Fibroblast of lung (primary cell): ENCODE measurements at regions not wholly inside any gene's neighbourhood (a gene's known extent, or its start where the extent isn't known, plus 50 kb on each side); places are given as distances from the start of the nearest gene placed in this dataset.

ENCODE experiments used
- DNase-seq, 2 donors: peaks; one replicate each; pipeline versions ENCODE4 v3.0.0 to v3.0.0-alpha.2; 2010; ENCODE audit warnings: low read depth in 2 of 2
- H2AFZ ChIP-seq: 2 replicates; pipeline ENCODE4 v1.5.1; 2012; ENCODE audit warnings: low read length, control low read depth, inconsistent platforms
- H3K27ac ChIP-seq: 2 replicates; pipeline ENCODE4 v1.5.1; 2011; ENCODE audit warnings: low read length, control low read depth; ENCODE audit not compliant: insufficient read depth
- H3K27me3 ChIP-seq: 2 replicates; pipeline ENCODE4 v1.5.1; 2011; ENCODE audit warnings: mild to moderate bottlenecking, low read length; ENCODE audit not compliant: control insufficient read depth, insufficient read depth
- H3K36me3 ChIP-seq: 2 replicates; pipeline ENCODE4 v1.5.1; 2011; ENCODE audit warnings: low read length; ENCODE audit not compliant: control insufficient read depth, insufficient read depth
- H3K4me1 ChIP-seq: 2 replicates; pipeline ENCODE4 v1.5.1; 2011; ENCODE audit warnings: low read length; ENCODE audit not compliant: control insufficient read depth, insufficient read depth; ENCODE audit errors: extremely low read depth
- H3K4me2 ChIP-seq: 2 replicates; pipeline ENCODE4 v1.5.1; 2011; ENCODE audit warnings: low read length, control low read depth; ENCODE audit not compliant: insufficient read depth; ENCODE audit errors: extremely low read depth
- H3K4me3 ChIP-seq, 4 experiments: fragments of 200-600 bp in 1 of 4; sonication (generic) in 1 of 4; replicated peaks in 1 of 4; 2 replicates each; pipeline ENCODE4 v1.5.1; 2011 to 2016; ENCODE audit warnings: low read length in 4 of 4, low read depth in 3 of 4, mild to moderate bottlenecking in 3 of 4, control low read depth in 2 of 4, inconsistent platforms in 1 of 4, mixed read lengths in 1 of 4; ENCODE audit not compliant: insufficient read depth in 1 of 4; ENCODE audit errors: control extremely low read depth in 1 of 4
- H3K79me2 ChIP-seq: 2 replicates; pipeline ENCODE4 v1.5.1; 2012; ENCODE audit warnings: mild to moderate bottlenecking, low read length, inconsistent platforms; ENCODE audit not compliant: control insufficient read depth, insufficient read depth
- H3K9ac ChIP-seq: 2 replicates; pipeline ENCODE4 v1.5.1; 2011; ENCODE audit warnings: mild to moderate bottlenecking, low read length, control low read depth; ENCODE audit not compliant: insufficient read depth
- H3K9me3 ChIP-seq: 2 replicates; pipeline ENCODE4 v1.5.1; 2012; ENCODE audit warnings: low read depth, low read length; ENCODE audit not compliant: control insufficient read depth, insufficient read depth
- H4K20me1 ChIP-seq: 2 replicates; pipeline ENCODE4 v1.5.1; 2011; ENCODE audit warnings: low read length; ENCODE audit not compliant: control insufficient read depth, insufficient read depth; ENCODE audit errors: extremely low read depth
- EZH2 ChIP-seq: IDR thresholded peaks from 2 replicates; pipeline ENCODE4 v1.5.1; 2012; ENCODE audit warnings: low read length, control low read depth, mild to moderate bottlenecking; ENCODE audit errors: missing control alignments
- TF ChIP-seq, protein P1 (sequence below), 2 donors: IDR thresholded peaks in 1 of 2; conservative IDR thresholded peaks in 1 of 2; 1 replicate in 1 of 2; 2 replicates in 1 of 2; pipeline ENCODE4 v1.5.1; 2011 to 2012; ENCODE audit warnings: low read length in 2 of 2, control low read depth in 1 of 2, inconsistent platforms in 1 of 2, low read depth in 1 of 2, mild to moderate bottlenecking in 1 of 2

DNA sequence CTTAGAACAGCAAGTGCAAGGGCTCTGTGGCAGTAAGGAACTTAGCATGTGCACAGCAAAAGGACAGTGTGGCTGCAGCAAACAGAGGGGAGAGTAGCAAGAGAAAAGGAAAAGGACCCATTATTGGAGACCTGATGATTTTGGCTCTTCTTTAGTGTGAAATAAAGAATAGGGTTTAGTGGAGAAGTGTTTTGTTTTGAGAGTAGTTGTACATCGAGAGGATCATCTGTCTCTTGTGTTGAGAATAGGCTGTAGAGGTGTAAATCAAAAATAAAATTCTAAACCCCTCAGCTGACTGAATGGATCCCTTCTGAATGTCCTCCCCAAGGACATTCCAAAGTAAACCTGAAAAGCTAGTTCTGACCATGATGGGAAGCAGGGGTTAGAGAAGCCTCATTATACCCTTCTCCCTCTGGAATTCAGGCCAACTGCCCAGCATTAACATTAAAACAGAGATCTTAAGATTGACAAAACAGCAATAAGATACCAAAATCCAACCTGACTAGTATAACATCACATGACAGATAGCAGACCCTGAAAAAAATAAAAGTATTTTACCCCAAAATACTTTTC, 73.6 kb upstream of the OBI1 start:
- no peaks in the 10 kb centered on the region for H3K36me3 ChIP-seq
- TF ChIP-seq EZH2: no peak
- TF ChIP-seq, protein P1, sequence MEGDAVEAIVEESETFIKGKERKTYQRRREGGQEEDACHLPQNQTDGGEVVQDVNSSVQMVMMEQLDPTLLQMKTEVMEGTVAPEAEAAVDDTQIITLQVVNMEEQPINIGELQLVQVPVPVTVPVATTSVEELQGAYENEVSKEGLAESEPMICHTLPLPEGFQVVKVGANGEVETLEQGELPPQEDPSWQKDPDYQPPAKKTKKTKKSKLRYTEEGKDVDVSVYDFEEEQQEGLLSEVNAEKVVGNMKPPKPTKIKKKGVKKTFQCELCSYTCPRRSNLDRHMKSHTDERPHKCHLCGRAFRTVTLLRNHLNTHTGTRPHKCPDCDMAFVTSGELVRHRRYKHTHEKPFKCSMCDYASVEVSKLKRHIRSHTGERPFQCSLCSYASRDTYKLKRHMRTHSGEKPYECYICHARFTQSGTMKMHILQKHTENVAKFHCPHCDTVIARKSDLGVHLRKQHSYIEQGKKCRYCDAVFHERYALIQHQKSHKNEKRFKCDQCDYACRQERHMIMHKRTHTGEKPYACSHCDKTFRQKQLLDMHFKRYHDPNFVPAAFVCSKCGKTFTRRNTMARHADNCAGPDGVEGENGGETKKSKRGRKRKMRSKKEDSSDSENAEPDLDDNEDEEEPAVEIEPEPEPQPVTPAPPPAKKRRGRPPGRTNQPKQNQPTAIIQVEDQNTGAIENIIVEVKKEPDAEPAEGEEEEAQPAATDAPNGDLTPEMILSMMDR (conservative IDR thresholded peaks at IDR 0.05 in 1 of 2, IDR thresholded peaks at IDR 0.05 in 1 of 2; ENCODE audit: low read depth in 1 of 2, low read length in 2 of 2): no peak
- H2AFZ ChIP-seq: no peak overlapping the region
- H3K9me3 ChIP-seq: no peaks in the 10 kb centered on the region
- no peaks in the 10 kb centered on the region for H3K79me2 ChIP-seq
- no peak overlapping the region for H3K4me3 ChIP-seq
- no peak overlapping the region for H3K27ac ChIP-seq
- H3K27me3 ChIP-seq: no peaks in the 10 kb centered on the region
- H3K4me1 ChIP-seq: no peaks in the 10 kb centered on the region
- no peaks in the 10 kb centered on the region for H4K20me1 ChIP-seq
- no peak for DNase-seq
- H3K9ac ChIP-seq: no peak overlapping the region
- no peak overlapping the region for H3K4me2 ChIP-seq

DNA sequence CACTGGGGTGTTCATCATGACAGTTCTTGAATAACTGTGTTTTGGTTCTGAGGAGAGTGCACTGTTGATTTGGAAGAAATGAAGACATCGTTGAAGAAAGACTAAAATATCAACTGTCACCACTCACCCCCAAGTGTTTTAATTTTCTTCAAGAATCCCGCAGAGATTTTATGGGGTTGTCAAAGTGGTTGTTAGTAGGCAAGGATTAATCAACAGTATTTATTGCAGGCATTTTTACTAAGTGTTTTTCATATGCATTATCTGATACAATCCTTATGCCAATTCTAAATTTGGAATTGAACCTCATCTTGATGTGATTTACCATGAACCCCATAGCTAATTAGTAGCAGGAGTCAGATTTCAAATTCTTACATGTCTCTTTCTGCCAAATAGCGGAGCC, 63.7 kb upstream of the OBI1 start:
- Histone ChIP-seq H3K36me3 (no peaks in the 10 kb centered on the region), H3K27ac (no peak overlapping the region), H3K9me3 (no peaks in the 10 kb centered on the region), H3K27me3 (no peaks in the 10 kb centered on the region), H3K4me3 (no peak overlapping the region), H3K4me2 (no peak overlapping the region), H3K9ac (no peak overlapping the region), H3K79me2 (no peaks in the 10 kb centered on the region), H4K20me1 (no peaks in the 10 kb centered on the region), H3K4me1 (no peaks in the 10 kb centered on the region), H2AFZ (no peak overlapping the region)
- DNase-seq: no peak
- TF ChIP-seq, protein P1 (conservative IDR thresholded peaks at IDR 0.05 in 1 of 2, IDR thresholded peaks at IDR 0.05 in 1 of 2; ENCODE audit: low read depth in 1 of 2, low read length in 2 of 2): no peak

DNA sequence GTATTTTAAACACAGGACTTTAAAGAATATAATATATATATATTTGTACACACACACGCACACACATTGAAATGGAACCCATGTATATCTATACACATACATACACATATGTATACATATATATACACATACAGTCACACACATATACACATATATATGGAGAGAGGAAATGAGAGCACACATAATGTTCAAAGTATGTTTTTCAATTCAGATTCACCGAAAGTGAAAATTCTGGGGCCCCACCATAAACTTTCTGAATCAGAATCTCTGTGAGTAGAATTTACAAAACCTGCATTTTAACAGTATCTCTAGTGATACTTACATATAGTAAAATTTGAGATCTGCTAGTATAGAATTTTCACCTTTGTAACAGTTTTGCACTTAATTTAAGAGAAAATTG, 60.4 kb upstream of the OBI1 start:
- TF ChIP-seq EZH2: no peak
- TF ChIP-seq, protein P1 (conservative IDR thresholded peaks at IDR 0.05 in 1 of 2, IDR thresholded peaks at IDR 0.05 in 1 of 2; ENCODE audit: low read depth in 1 of 2, low read length in 2 of 2): no peak
- Histone ChIP-seq H3K9ac (no peak overlapping the region), H3K79me2 (no peaks in the 10 kb centered on the region), H3K4me1 (no peaks in the 10 kb centered on the region), H3K9me3 (no peaks in the 10 kb centered on the region), H2AFZ (no peak overlapping the region), H4K20me1 (no peaks in the 10 kb centered on the region), H3K27me3 (no peaks in the 10 kb centered on the region), H3K4me3 (no peak overlapping the region), H3K27ac (no peak overlapping the region), H3K4me2 (no peak overlapping the region), H3K36me3 (no peaks in the 10 kb centered on the region)
- no peak for DNase-seq
